PC-3 (cell line): ENCODE measurements at regions not wholly inside any gene's neighbourhood (a gene's known extent, or its start where the extent isn't known, plus 50 kb on each side); places are given as distances from the start of the nearest gene placed in this dataset.

Experiments
- ATAC-seq: fragments of 200-7000 bp; cut with Tn5 transposase; 2 replicates; pipeline ENCODE4 v1.9.1; 2020; ENCODE audit warnings: mild to moderate bottlenecking, moderate library complexity
- BruUV-seq: library from RNA; stranded (reverse); fragments of 400-500 nt; replicated peaks from 2 replicates; lab custom pipeline; 2021; lab: Mats Ljungman, UMichigan
- CTCF ChIA-PET: fragments of 300-600 bp; sonication (Branson Sonifier 250); formaldehyde crosslinking; loops from one replicate; lab custom pipeline; 2022; ENCODE audit warnings: antibody characterized with exemption; lab: Charles Lee
- POLR2A ChIA-PET: fragments of 300-600 bp; sonication (Branson Sonifier 250); formaldehyde crosslinking; loops from one replicate; lab custom pipeline; 2022; ENCODE audit warnings: antibody characterized with exemption; ENCODE audit not compliant: unreplicated experiment; lab: Charles Lee
- DNase-seq: peaks from one replicate; pipeline ENCODE4 v3.0.0-alpha.2; 2015
- H2AFZ ChIP-seq: fragments of 300-600 bp; sonication (generic); 2 replicates; pipeline ENCODE4 v1.6.0; 2016; ENCODE audit warnings: antibody characterized with exemption, low read length
- H3F3A ChIP-seq: fragments of 300-600 bp; sonication (generic); one replicate; pipeline ENCODE4 v1.6.0; 2017; ENCODE audit warnings: antibody characterized with exemption, low read length, control low read depth, mild to moderate bottlenecking; ENCODE audit not compliant: unreplicated experiment
- H3K27ac ChIP-seq: fragments of 300-600 bp; sonication (generic); 2 replicates; pipeline ENCODE4 v1.5.1; 2016; ENCODE audit warnings: mild to moderate bottlenecking, low read length
- H3K27me3 ChIP-seq: fragments of 300-600 bp; sonication (generic); 2 replicates; pipeline ENCODE4 v1.6.1; 2016; ENCODE audit warnings: low read length, mixed read lengths
- H3K36me3 ChIP-seq: fragments of 300-600 bp; sonication (generic); 2 replicates; pipeline ENCODE4 v1.6.1; 2016; ENCODE audit warnings: low read depth, mixed run types, low read length, mixed read lengths
- H3K4me1 ChIP-seq: fragments of 300-600 bp; sonication (generic); 2 replicates; pipeline ENCODE4 v1.5.1; 2016; ENCODE audit warnings: low read length; ENCODE audit not compliant: insufficient read depth
- H3K4me2 ChIP-seq: fragments of 300-600 bp; sonication (generic); 2 replicates; pipeline ENCODE4 v1.6.0; 2016; ENCODE audit warnings: low read length
- H3K4me3 ChIP-seq: fragments of 300-600 bp; sonication (generic); 2 replicates; pipeline ENCODE4 v1.5.1; 2016; ENCODE audit warnings: mild to moderate bottlenecking, low read length, mixed read lengths
- H3K79me2 ChIP-seq: fragments of 300-600 bp; sonication (generic); 2 replicates; pipeline ENCODE4 v1.6.1; 2017; ENCODE audit warnings: low read length, mixed read lengths
- H3K9ac ChIP-seq: fragments of 300-600 bp; sonication (generic); 2 replicates; pipeline ENCODE4 v1.6.0; 2016; ENCODE audit warnings: mild to moderate bottlenecking, low read length
- H3K9me2 ChIP-seq: fragments of 300-600 bp; sonication (generic); replicated peaks from 2 replicates; pipeline ENCODE4 v1.6.1; 2016; ENCODE audit warnings: mixed run types, low read length, mixed read lengths
- H3K9me3 ChIP-seq: fragments of 300-600 bp; sonication (generic); 2 replicates; pipeline ENCODE4 v1.6.1; 2016; ENCODE audit warnings: low read length, mixed read lengths
- H4K20me1 ChIP-seq: fragments of 300-600 bp; sonication (generic); 2 replicates; pipeline ENCODE4 v1.6.1; 2016; ENCODE audit warnings: low read length, mixed read lengths
- EZH2 ChIP-seq: fragments of 300-600 bp; sonication (generic); IDR thresholded peaks from one replicate; pipeline ENCODE4 v1.6.1; 2017; ENCODE audit warnings: antibody characterized with exemption, mild to moderate bottlenecking, low read length; ENCODE audit not compliant: unreplicated experiment
- EZH2phosphoT487 ChIP-seq: fragments of 300-600 bp; sonication (generic); IDR thresholded peaks from 2 replicates; pipeline ENCODE4 v1.6.1; 2018; ENCODE audit warnings: mild to moderate bottlenecking, antibody characterized with exemption, low read length, borderline replicate concordance
- intact Hi-C: fragments of 100-400 bp; cut with micrococcal nuclease; formaldehyde crosslinking; loops from 2 replicates; pipeline ENCODE4 v1.9.0; 2023
- TF ChIP-seq, protein P1 (sequence below): fragments of 300-600 bp; sonication (generic); conservative IDR thresholded peaks from 2 replicates; pipeline ENCODE4 v1.5.1; 2017; ENCODE audit warnings: antibody characterized with exemption, low read depth, mild to moderate bottlenecking, low read length

- Histone ChIP-seq H4K20me1 (no peaks in the 10 kb centered on the region), H3K79me2 (no peaks in the 10 kb centered on the region), H3K9ac (no peak overlapping the region), H3K27me3 (peaks cover 5% of the 10 kb centered on the region; the same call in 1 of the 2 replicates), H3K4me3 (no peak overlapping the region), H3K4me2 (no peak overlapping the region), H3F3A (no peaks in the 10 kb centered on the region), H2AFZ (no peak overlapping the region), H3K36me3 (no peaks in the 10 kb centered on the region), H3K27ac (no peak overlapping the region), H3K4me1 (no peaks in the 10 kb centered on the region), H3K9me3 (no peaks in the 10 kb centered on the region), H3K9me2 (no peaks in the 10 kb centered on the region)
- POLR2A ChIA-PET, result no interaction called here
- BruUV-seq, result no TSS peak
- intact Hi-C loops, result no loop called here
- DNase-seq (no peak), ATAC-seq (no peak)
- TF ChIP-seq EZH2 (no peak), EZH2phosphoT487 (no peak)
- TF ChIP-seq, protein P1, sequence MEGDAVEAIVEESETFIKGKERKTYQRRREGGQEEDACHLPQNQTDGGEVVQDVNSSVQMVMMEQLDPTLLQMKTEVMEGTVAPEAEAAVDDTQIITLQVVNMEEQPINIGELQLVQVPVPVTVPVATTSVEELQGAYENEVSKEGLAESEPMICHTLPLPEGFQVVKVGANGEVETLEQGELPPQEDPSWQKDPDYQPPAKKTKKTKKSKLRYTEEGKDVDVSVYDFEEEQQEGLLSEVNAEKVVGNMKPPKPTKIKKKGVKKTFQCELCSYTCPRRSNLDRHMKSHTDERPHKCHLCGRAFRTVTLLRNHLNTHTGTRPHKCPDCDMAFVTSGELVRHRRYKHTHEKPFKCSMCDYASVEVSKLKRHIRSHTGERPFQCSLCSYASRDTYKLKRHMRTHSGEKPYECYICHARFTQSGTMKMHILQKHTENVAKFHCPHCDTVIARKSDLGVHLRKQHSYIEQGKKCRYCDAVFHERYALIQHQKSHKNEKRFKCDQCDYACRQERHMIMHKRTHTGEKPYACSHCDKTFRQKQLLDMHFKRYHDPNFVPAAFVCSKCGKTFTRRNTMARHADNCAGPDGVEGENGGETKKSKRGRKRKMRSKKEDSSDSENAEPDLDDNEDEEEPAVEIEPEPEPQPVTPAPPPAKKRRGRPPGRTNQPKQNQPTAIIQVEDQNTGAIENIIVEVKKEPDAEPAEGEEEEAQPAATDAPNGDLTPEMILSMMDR, result no peak
- CTCF ChIA-PET, result no interaction called here
Observed at GRCh38 chr1:73034271-73034670, 751.9 kb upstream of the NEGR1 start.

DNA sequence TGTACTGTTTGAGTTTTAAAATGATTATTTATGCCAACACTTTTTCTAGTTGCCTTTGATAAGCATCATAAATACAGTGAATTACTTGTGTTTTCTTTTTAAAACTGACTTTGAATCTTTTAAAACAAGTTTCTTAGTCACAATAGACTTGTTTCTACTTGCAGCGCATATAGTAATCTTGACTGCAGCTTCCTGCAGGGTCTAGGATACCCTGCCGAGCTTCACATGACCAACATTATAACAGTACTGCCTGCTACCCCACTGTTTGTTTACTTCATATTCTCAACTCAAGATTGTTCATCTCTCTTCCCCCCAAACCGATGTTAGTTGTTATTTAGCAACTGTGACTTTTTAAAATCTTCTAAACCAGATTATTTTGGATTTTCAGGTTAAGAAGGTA, 751.3 kb upstream of the NEGR1 start:
- Histone ChIP-seq H3F3A (no peaks in the 10 kb centered on the region), H4K20me1 (no peaks in the 10 kb centered on the region), H3K4me1 (no peaks in the 10 kb centered on the region), H3K4me2 (no peak overlapping the region), H3K9ac (no peak overlapping the region), H3K9me2 (no peaks in the 10 kb centered on the region), H3K79me2 (no peaks in the 10 kb centered on the region), H3K4me3 (no peak overlapping the region), H3K36me3 (no peaks in the 10 kb centered on the region), H3K27ac (no peak overlapping the region), H3K27me3 (peaks cover 5% of the 10 kb centered on the region; the same call in 1 of the 2 replicates), H2AFZ (no peak overlapping the region), H3K9me3 (no peaks in the 10 kb centered on the region)
- BruUV-seq, result no TSS peak
- ChIA-PET POLR2A (no interaction called here), CTCF (no interaction called here)
- ATAC-seq (no peak), DNase-seq (no peak)
- intact Hi-C loops, result no loop called here
- TF ChIP-seq EZH2 (no peak), EZH2phosphoT487 (no peak)
- TF ChIP-seq, protein P1, result no peak

- no peaks in the 10 kb centered on the region for H3F3A ChIP-seq
- DNase-seq (no peak), ATAC-seq (no peak)
- ChIA-PET CTCF (no interaction called here), POLR2A (no interaction called here)
- H3K9me2 ChIP-seq, result no peaks in the 10 kb centered on the region
- no peak overlapping the region for H3K27ac ChIP-seq
- H3K4me3 ChIP-seq, result no peak overlapping the region
- H3K9ac ChIP-seq, result no peak overlapping the region
- H3K4me2 ChIP-seq, result no peak overlapping the region
- BruUV-seq, result no TSS peak
- H4K20me1 ChIP-seq, result no peaks in the 10 kb centered on the region
- H3K36me3 ChIP-seq, result no peaks in the 10 kb centered on the region
- TF ChIP-seq EZH2 (no peak), EZH2phosphoT487 (no peak)
- TF ChIP-seq, protein P1, result no peak
- no peak overlapping the region for H2AFZ ChIP-seq
- intact Hi-C loops, result no loop called here
- no peaks in the 10 kb centered on the region for H3K79me2 ChIP-seq
- H3K4me1 ChIP-seq, result no peaks in the 10 kb centered on the region
- no peaks in the 10 kb centered on the region for H3K9me3 ChIP-seq
- H3K27me3 ChIP-seq, result peaks cover 7% of the 10 kb centered on the region; the same call in 1 of the 2 replicates
Observed at GRCh38 chr1:73029571-73029970, 747.2 kb upstream of the NEGR1 start.
